CD4-positive, alpha-beta T cell (primary cell): ENCODE measurements at regions not wholly inside any gene's neighbourhood (a gene's known extent, or its start where the extent isn't known, plus 50 kb on each side); places are given as distances from the start of the nearest gene placed in this dataset.

Experiments
- ATAC-seq: fragments of 200-7000 bp; cut with Tn5 transposase; one replicate; pipeline ENCODE4 v1.10.0; 2022; ENCODE audit warnings: mild to moderate bottlenecking; ENCODE audit not compliant: poor library complexity
- CTCF ChIA-PET: fragments of 350-600 bp; sonication (Branson Sonifier 250); formaldehyde crosslinking; loops from one replicate; lab custom pipeline; 2021; ENCODE audit warnings: antibody characterized with exemption, inconsistent platforms; lab: Charles Lee
- POLR2A ChIA-PET: fragments of 350-600 bp; sonication (Branson Sonifier 250); formaldehyde crosslinking; loops from one replicate; lab custom pipeline; 2021; ENCODE audit warnings: antibody characterized with exemption, inconsistent platforms; lab: Charles Lee
- DNase-seq, 14 experiments: peaks; one replicate each; pipeline ENCODE4 v3.0.0-alpha.2; 2013 to 2020; ENCODE audit warnings: mixed read lengths in 2 of 14
- H3K27ac ChIP-seq, 2 donors: one replicate each; pipeline versions ENCODE4 v1.5.1 to v1.7.0; 2013; ENCODE audit warnings: low read length in 2 of 2, low read depth in 1 of 2, mild to moderate bottlenecking in 1 of 2
- H3K27me3 ChIP-seq, 2 experiments: 1 replicate in 1 of 2; 2 replicates in 1 of 2; pipeline versions ENCODE4 v1.6.1 to v1.7.0; 2013; ENCODE audit warnings: low read length in 2 of 2, control low read depth in 1 of 2, mild to moderate bottlenecking in 1 of 2, moderate library complexity in 1 of 2; ENCODE audit not compliant: insufficient read depth in 2 of 2, control insufficient read depth in 1 of 2
- H3K36me3 ChIP-seq: one replicate; pipeline ENCODE4 v1.6.1; 2013; ENCODE audit warnings: low read length, control low read depth; ENCODE audit not compliant: insufficient read depth
- H3K4me1 ChIP-seq: one replicate; pipeline ENCODE4 v1.6.1; 2013; ENCODE audit warnings: low read length, control low read depth; ENCODE audit not compliant: insufficient read depth
- H3K4me3 ChIP-seq: one replicate; pipeline ENCODE4 v1.5.1; 2013; ENCODE audit warnings: mild to moderate bottlenecking, low read length, moderate library complexity
- H3K9me3 ChIP-seq, 2 experiments: 1 replicate in 1 of 2; 2 replicates in 1 of 2; pipeline versions ENCODE4 v1.6.1 to v1.7.0; 2013; ENCODE audit warnings: low read length in 2 of 2, mild to moderate bottlenecking in 2 of 2, control low read depth in 1 of 2, moderate library complexity in 1 of 2; ENCODE audit not compliant: control insufficient read depth in 1 of 2, insufficient read depth in 1 of 2
- H3K27ac Mint-ChIP-seq: one replicate; pipeline ENCODE4 v1.8.0; 2020; ENCODE audit warnings: mixed read lengths
- H3K27me3 Mint-ChIP-seq: one replicate; pipeline ENCODE4 v1.8.0; 2021; ENCODE audit warnings: mixed read lengths
- H3K36me3 Mint-ChIP-seq: one replicate; pipeline ENCODE4 v1.8.0; 2021; ENCODE audit warnings: low read depth, mixed read lengths
- H3K4me1 Mint-ChIP-seq: one replicate; pipeline ENCODE4 v1.8.0; 2021; ENCODE audit warnings: low read depth, mixed read lengths
- H3K4me3 Mint-ChIP-seq: one replicate; pipeline ENCODE4 v1.8.0; 2020; ENCODE audit warnings: mild to moderate bottlenecking, mixed read lengths
- H3K9me3 Mint-ChIP-seq: one replicate; pipeline ENCODE4 v1.8.0; 2020; ENCODE audit warnings: mixed read lengths
- intact Hi-C, 2 experiments: fragments of 100-400 bp; cut with DNase I in 1 of 2; cut with micrococcal nuclease in 1 of 2; formaldehyde crosslinking; loops; one replicate each; pipeline versions ENCODE4 v1.15.1 to v1.9.0; 2023 to 2025; cut with DNase I, micrococcal nuclease
- TF ChIP-seq, protein P1 (sequence below): fragments of 200-600 bp; IDR thresholded peaks from one replicate; pipeline ENCODE4 v1.8.0; 2022; ENCODE audit warnings: antibody characterized with exemption, mild to moderate bottlenecking

GRCh38 chr12:13718271-13718670 is 263.1 kb downstream of the GRIN2B start:
- Mint-ChIP-seq H3K27ac (no peak overlapping the region), H3K36me3 (no peaks in the 10 kb centered on the region), H3K4me1 (no peaks in the 10 kb centered on the region), H3K9me3 (no peaks in the 10 kb centered on the region), H3K27me3 (no peaks in the 10 kb centered on the region), H3K4me3 (no peak overlapping the region)
- no peaks in the 10 kb centered on the region for H3K27me3 ChIP-seq
- H3K9me3 ChIP-seq: no peaks in the 10 kb centered on the region
- no peak overlapping the region for H3K4me3 ChIP-seq
- H3K27ac ChIP-seq: no peak overlapping the region
- DNase-seq (no peak), ATAC-seq (no peak)
- ChIA-PET CTCF (no interaction called here), POLR2A (no interaction called here)
- no peaks in the 10 kb centered on the region for H3K36me3 ChIP-seq
- H3K4me1 ChIP-seq: no peaks in the 10 kb centered on the region
- TF ChIP-seq, protein P1, sequence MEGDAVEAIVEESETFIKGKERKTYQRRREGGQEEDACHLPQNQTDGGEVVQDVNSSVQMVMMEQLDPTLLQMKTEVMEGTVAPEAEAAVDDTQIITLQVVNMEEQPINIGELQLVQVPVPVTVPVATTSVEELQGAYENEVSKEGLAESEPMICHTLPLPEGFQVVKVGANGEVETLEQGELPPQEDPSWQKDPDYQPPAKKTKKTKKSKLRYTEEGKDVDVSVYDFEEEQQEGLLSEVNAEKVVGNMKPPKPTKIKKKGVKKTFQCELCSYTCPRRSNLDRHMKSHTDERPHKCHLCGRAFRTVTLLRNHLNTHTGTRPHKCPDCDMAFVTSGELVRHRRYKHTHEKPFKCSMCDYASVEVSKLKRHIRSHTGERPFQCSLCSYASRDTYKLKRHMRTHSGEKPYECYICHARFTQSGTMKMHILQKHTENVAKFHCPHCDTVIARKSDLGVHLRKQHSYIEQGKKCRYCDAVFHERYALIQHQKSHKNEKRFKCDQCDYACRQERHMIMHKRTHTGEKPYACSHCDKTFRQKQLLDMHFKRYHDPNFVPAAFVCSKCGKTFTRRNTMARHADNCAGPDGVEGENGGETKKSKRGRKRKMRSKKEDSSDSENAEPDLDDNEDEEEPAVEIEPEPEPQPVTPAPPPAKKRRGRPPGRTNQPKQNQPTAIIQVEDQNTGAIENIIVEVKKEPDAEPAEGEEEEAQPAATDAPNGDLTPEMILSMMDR: no peak
- intact Hi-C loops: no loop called here

DNA sequence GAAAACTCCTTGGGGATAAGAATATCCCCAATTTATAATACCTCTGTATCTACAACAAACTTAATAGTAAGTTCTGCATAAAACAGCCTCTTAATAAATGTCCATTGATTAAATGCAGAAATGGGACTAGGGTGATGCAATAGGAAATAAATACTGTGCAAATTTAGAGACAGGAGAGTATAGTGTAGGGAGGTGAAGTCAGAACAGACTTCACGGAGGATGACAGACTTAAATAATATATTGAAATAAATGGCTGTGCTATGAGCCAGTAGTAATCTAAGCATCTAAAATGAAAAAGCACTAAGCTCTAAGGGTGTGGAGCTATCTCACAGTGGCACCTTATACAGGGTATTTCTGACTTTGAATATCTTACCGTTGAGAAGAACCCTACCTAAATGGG is 265.3 kb downstream of the GRIN2B start:
- Mint-ChIP-seq H3K9me3 (no peaks in the 10 kb centered on the region), H3K36me3 (no peaks in the 10 kb centered on the region), H3K27ac (no peak overlapping the region), H3K4me3 (no peak overlapping the region), H3K27me3 (no peaks in the 10 kb centered on the region), H3K4me1 (no peaks in the 10 kb centered on the region)
- TF ChIP-seq, protein P1: no peak
- Histone ChIP-seq H3K27ac (no peak overlapping the region), H3K36me3 (no peaks in the 10 kb centered on the region), H3K9me3 (no peaks in the 10 kb centered on the region), H3K27me3 (no peaks in the 10 kb centered on the region), H3K4me1 (no peaks in the 10 kb centered on the region), H3K4me3 (no peak overlapping the region)
- ChIA-PET POLR2A (no interaction called here), CTCF (no interaction called here)
- no peak for ATAC-seq
- no peak for DNase-seq
- intact Hi-C loops: no loop called here

GRCh38 chr12:13713556-13714410 is 267.6 kb downstream of the GRIN2B start:
- TF ChIP-seq, protein P1: no peak
- no peak overlapping the region for H3K4me3 ChIP-seq
- H3K27ac Mint-ChIP-seq: no peak overlapping the region
- no peak overlapping the region for H3K27ac ChIP-seq
- ATAC-seq (no peak), DNase-seq (no peak)
- POLR2A ChIA-PET: no interaction called here
- H3K36me3 ChIP-seq: no peaks in the 10 kb centered on the region
- H3K4me1 ChIP-seq: no peaks in the 10 kb centered on the region
- no peak overlapping the region for H3K4me3 Mint-ChIP-seq
- no peaks in the 10 kb centered on the region for H3K9me3 Mint-ChIP-seq
- no peaks in the 10 kb centered on the region for H3K27me3 ChIP-seq
- intact Hi-C loops: no loop called here
- no peaks in the 10 kb centered on the region for H3K36me3 Mint-ChIP-seq
- no peaks in the 10 kb centered on the region for H3K9me3 ChIP-seq
- H3K4me1 Mint-ChIP-seq: no peaks in the 10 kb centered on the region
- H3K27me3 Mint-ChIP-seq: no peaks in the 10 kb centered on the region
- CTCF ChIA-PET: no interaction called here
